CD4-positive, alpha-beta T cell treated with Interleukin-15 for 4 hours (primary cell): ENCODE measurements at regions not wholly inside any gene's neighbourhood (a gene's known extent, or its start where the extent isn't known, plus 50 kb on each side); places are given as distances from the start of the nearest gene placed in this dataset.

Source experiments
- DNase-seq: peaks from one replicate; pipeline ENCODE4 v3.0.0-alpha.2; 2020; ENCODE audit warnings: low spot score

GRCh38 chr4:10746371-10747171 lies 62.0 kb upstream of the CLNK start:
- DNase-seq, result no peak

- DNase-seq, result no peak
Measured at GRCh38 chr4:10743357-10743756, 58.8 kb upstream of the CLNK start.

- DNase-seq, result no peak
Measured at GRCh38 chr4:10741961-10742699, 57.6 kb upstream of the CLNK start.

GRCh38 chr4:10740891-10741620 lies 56.5 kb upstream of the CLNK start:
- DNase-seq, result no peak

- DNase-seq, result no peak
Measured at GRCh38 chr4:10740251-10740650, 55.7 kb upstream of the CLNK start.

- DNase-seq, result no peak
Measured at GRCh38 chr4:10738826-10739489, 54.4 kb upstream of the CLNK start.

- DNase-seq, result no peak
Measured at GRCh38 chr4:10737337-10737736, 52.8 kb upstream of the CLNK start.

- no peak for DNase-seq
Measured at GRCh38 chr4:10736895-10737294, 52.3 kb upstream of the CLNK start.

- DNase-seq, result no peak
Measured at GRCh38 chr4:10736266-10736665, 51.7 kb upstream of the CLNK start.

- no peak for DNase-seq
Measured at GRCh38 chr4:10734697-10735096, 50.1 kb upstream of the CLNK start.
